H1 (cell line): ENCODE measurements at regions not wholly inside any gene's neighbourhood (a gene's known extent, or its start where the extent isn't known, plus 50 kb on each side); places are given as distances from the start of the nearest gene placed in this dataset.

ENCODE experiments used
- CTCF ChIA-PET: fragments of 300-600 bp; sonication (Branson Sonifier 250); formaldehyde crosslinking; loops from one replicate; lab custom pipeline; 2021; ENCODE audit not compliant: partially characterized antibody; lab: Charles Lee
- POLR2A ChIA-PET: fragments of 300-600 bp; sonication (Branson Sonifier 250); formaldehyde crosslinking; loops from one replicate; lab custom pipeline; 2021; ENCODE audit warnings: inconsistent platforms; ENCODE audit not compliant: partially characterized antibody; lab: Charles Lee
- DNase-seq, 2 experiments: peaks; one replicate each; pipeline versions ENCODE4 v3.0.0 to v3.0.0-alpha.2; 2010 to 2022; ENCODE audit warnings: low spot score in 2 of 2, low read depth in 1 of 2, mixed read lengths in 1 of 2
- FAIRE-seq: peaks from 2 replicates; lab custom pipeline; 2011; peaks lifted over from hg19 to GRCh38; lab: Jason Lieb, UNC
- H2AFZ ChIP-seq: 2 replicates; pipeline ENCODE4 v1.8.1; 2012; ENCODE audit warnings: low read length, inconsistent platforms
- H2AK5ac ChIP-seq: 2 replicates; pipeline ENCODE4 v1.6.1; 2013; ENCODE audit warnings: low read depth, low read length
- H2BK120ac ChIP-seq: replicated peaks from 2 replicates; pipeline ENCODE3; 2013; ENCODE audit warnings: low read depth, low read length, inconsistent platforms
- H2BK12ac ChIP-seq: 2 replicates; pipeline ENCODE4 v1.6.1; 2013; ENCODE audit warnings: low read depth, low read length
- H2BK15ac ChIP-seq: 2 replicates; pipeline ENCODE4 v1.6.1; 2013; ENCODE audit warnings: low read length
- H2BK20ac ChIP-seq: 2 replicates; pipeline ENCODE4 v1.6.1; 2013; ENCODE audit warnings: low read length
- H2BK5ac ChIP-seq: 2 replicates; pipeline ENCODE4 v1.6.1; 2013; ENCODE audit warnings: low read depth, low read length
- H3K14ac ChIP-seq: 2 replicates; pipeline ENCODE4 v1.6.1; 2013; ENCODE audit warnings: inconsistent platforms; ENCODE audit not compliant: insufficient read length
- H3K18ac ChIP-seq: 2 replicates; pipeline ENCODE4 v1.6.1; 2013; ENCODE audit warnings: low read length; ENCODE audit errors: extremely low read depth
- H3K23ac ChIP-seq: 2 replicates; pipeline ENCODE4 v1.6.1; 2013; ENCODE audit warnings: inconsistent platforms; ENCODE audit not compliant: insufficient read length
- H3K23me2 ChIP-seq: 2 replicates; pipeline ENCODE4 v1.6.1; 2013; ENCODE audit warnings: low read depth, low read length
- H3K27ac ChIP-seq: 2 replicates; pipeline ENCODE4 v1.6.1; 2011; ENCODE audit warnings: low read depth, low read length, inconsistent platforms
- H3K27me3 ChIP-seq, 4 experiments: replicated peaks in 1 of 4; 1 replicate in 1 of 4; 2 replicates in 3 of 4; pipeline versions ENCODE4 v1.6.1 to v1.8.1; 2011 to 2013; ENCODE audit warnings: low read length in 3 of 4, mild to moderate bottlenecking in 3 of 4, inconsistent platforms in 2 of 4, mixed read lengths in 2 of 4, moderate library complexity in 1 of 4; ENCODE audit not compliant: control insufficient read depth in 3 of 4, insufficient read depth in 3 of 4; ENCODE audit errors: extremely low read depth in 1 of 4
- H3K36me3 ChIP-seq, 4 experiments: 2 replicates each; pipeline versions ENCODE4 v1.6.1 to v1.8.1; 2011 to 2013; ENCODE audit warnings: mild to moderate bottlenecking in 4 of 4, low read length in 3 of 4, moderate library complexity in 2 of 4, control low read depth in 1 of 4, inconsistent platforms in 1 of 4; ENCODE audit not compliant: insufficient read depth in 4 of 4, control insufficient read depth in 2 of 4
- H3K4ac ChIP-seq: replicated peaks from 2 replicates; pipeline ENCODE3; 2013; ENCODE audit warnings: low read length, low read depth, mixed read lengths, inconsistent platforms; ENCODE audit not compliant: insufficient read length
- H3K4me1 ChIP-seq, 4 experiments: replicated peaks in 1 of 4; 1 replicate in 1 of 4; 2 replicates in 3 of 4; pipeline versions ENCODE4 v1.6.1 to v1.8.1; 2011 to 2013; ENCODE audit warnings: low read length in 3 of 4, inconsistent platforms in 2 of 4, mixed read lengths in 1 of 4; ENCODE audit not compliant: insufficient read depth in 4 of 4, control insufficient read depth in 3 of 4
- H3K4me2 ChIP-seq, 2 experiments: 2 replicates each; pipeline versions ENCODE4 v1.6.1 to v1.8.1; 2011 to 2013; ENCODE audit warnings: low read depth in 2 of 2, low read length in 2 of 2, control low read depth in 1 of 2, inconsistent platforms in 1 of 2, mild to moderate bottlenecking in 1 of 2; ENCODE audit not compliant: insufficient read depth in 1 of 2
- H3K4me3 ChIP-seq, 4 experiments: fragments of 200-600, 300-600 bp in 1 of 4; sonication (generic), shearing (Covaris generic), sonication (Bioruptor Twin) in 1 of 4; 2 replicates each; pipeline versions ENCODE4 v1.5.1 to v1.8.1; 2011 to 2016; ENCODE audit warnings: low read length in 4 of 4, low read depth in 3 of 4, control low read depth in 2 of 4, inconsistent platforms in 2 of 4, mild to moderate bottlenecking in 2 of 4, mixed read lengths in 1 of 4, moderate library complexity in 1 of 4; ENCODE audit not compliant: insufficient read depth in 2 of 4; ENCODE audit errors: extremely low read depth in 1 of 4
- H3K56ac ChIP-seq: replicated peaks from 2 replicates; pipeline ENCODE3; 2013; ENCODE audit warnings: low read depth, mild to moderate bottlenecking, mixed read lengths, low read length, inconsistent platforms; ENCODE audit not compliant: insufficient read length
- H3K79me1 ChIP-seq: 2 replicates; pipeline ENCODE4 v1.6.1; 2013; ENCODE audit warnings: low read depth, low read length, control low read depth
- H3K79me2 ChIP-seq, 2 experiments: 2 replicates each; pipeline versions ENCODE4 v1.6.1 to v1.8.1; 2012 to 2013; ENCODE audit warnings: low read length in 2 of 2, mild to moderate bottlenecking in 2 of 2, inconsistent platforms in 1 of 2; ENCODE audit not compliant: insufficient read depth in 2 of 2, control insufficient read depth in 1 of 2
- H3K9ac ChIP-seq, 4 experiments: replicated peaks in 1 of 4; 1 replicate in 1 of 4; 2 replicates in 3 of 4; pipeline versions ENCODE4 v1.6.1 to v1.8.1; 2011 to 2013; ENCODE audit warnings: low read depth in 3 of 4, low read length in 3 of 4, control low read depth in 2 of 4, mild to moderate bottlenecking in 2 of 4, moderate library complexity in 2 of 4, inconsistent platforms in 1 of 4; ENCODE audit errors: extremely low read depth in 1 of 4
- H3K9me3 ChIP-seq, 2 experiments: 2 replicates each; pipeline versions ENCODE4 v1.6.1 to v1.8.1; 2012 to 2013; ENCODE audit warnings: mild to moderate bottlenecking in 2 of 2, moderate library complexity in 2 of 2, control low read depth in 1 of 2, inconsistent platforms in 1 of 2, low read depth in 1 of 2, low read length in 1 of 2, mixed read lengths in 1 of 2; ENCODE audit not compliant: insufficient read depth in 2 of 2
- H4K20me1 ChIP-seq, 2 experiments: replicated peaks in 1 of 2; 2 replicates each; pipeline versions ENCODE3 to v1.8.1; 2011 to 2013; ENCODE audit warnings: inconsistent platforms in 2 of 2, low read length in 2 of 2, mild to moderate bottlenecking in 1 of 2; ENCODE audit not compliant: insufficient read depth in 2 of 2, control insufficient read depth in 1 of 2
- H4K5ac ChIP-seq: 2 replicates; pipeline ENCODE4 v1.6.1; 2013; ENCODE audit warnings: low read length, low read depth, mixed read lengths, inconsistent platforms; ENCODE audit not compliant: insufficient read length
- H4K8ac ChIP-seq: 2 replicates; pipeline ENCODE4 v1.8.0; 2013; ENCODE audit warnings: mild to moderate bottlenecking, moderate library complexity, low read length, inconsistent platforms; ENCODE audit not compliant: insufficient read depth; ENCODE audit errors: extremely low read depth
- H4K91ac ChIP-seq: replicated peaks from 2 replicates; pipeline ENCODE3; 2013; ENCODE audit warnings: low read length, mixed read lengths, inconsistent platforms; ENCODE audit not compliant: insufficient read length
- ASH2L ChIP-seq: fragments of 200-600, 300-600 bp; sonication (generic); IDR thresholded peaks from one replicate; pipeline ENCODE4 v1.7.1; 2017; ENCODE audit warnings: low read length
- CBX5 ChIP-seq: fragments of 300-800, 300-1000 bp; sonication (generic); IDR thresholded peaks from 2 replicates; pipeline ENCODE4 v1.7.1; 2016; ENCODE audit warnings: antibody characterized with exemption, low read length, low read depth
- YY1 ChIP-seq: IDR thresholded peaks from 2 replicates; pipeline ENCODE4 v1.6.1; 2011; ENCODE audit warnings: low read depth, mild to moderate bottlenecking, low read length
- WGBS, 2 experiments: shearing (Covaris generic) in 1 of 2; methylation state at CpG; one replicate each; pipeline versions ENCODE4 v1.1.6 to v1.1.7; 2013 to 2015; ENCODE audit warnings: low lambda C conversion rate in 2 of 2, mixed read lengths in 2 of 2, inconsistent platforms in 1 of 2, low coverage in 1 of 2, missing lambda C conversion rate in 1 of 2; ENCODE audit not compliant: insufficient replicate concordance in 2 of 2, insufficient coverage in 1 of 2, insufficient read length in 1 of 2; ENCODE audit errors: extremely low coverage in 1 of 2, missing lambda C conversion rate in 1 of 2; 5-methylcytosine and 5-hydroxymethylcytosine counted together

- no peak overlapping the region for H3K23ac ChIP-seq
- H4K5ac ChIP-seq, result no peak overlapping the region
- H3K4me1 ChIP-seq, result 0 out of 7 replicates have a peak, but pooled peaks cover 0 to 2% (median 0%) of the 10 kb centered on the region in 4 experiments
- no peak overlapping the region for H4K91ac ChIP-seq
- no peaks in the 10 kb centered on the region for H3K36me3 ChIP-seq
- no peak for FAIRE-seq
- H3K27ac ChIP-seq, result no peak overlapping the region
- H3K79me2 ChIP-seq, result no peaks in the 10 kb centered on the region
- no peak overlapping the region for H2BK120ac ChIP-seq
- ChIA-PET POLR2A (no interaction called here), CTCF (no interaction called here)
- H4K20me1 ChIP-seq, result no peaks in the 10 kb centered on the region
- no peak overlapping the region for H3K4ac ChIP-seq
- peak; percentile 19 for TF ChIP-seq ASH2L
- TF ChIP-seq CBX5, result no peak
- TF ChIP-seq YY1, result 0 out of 2 replicates have a peak, but pooled peaks have one; percentile 38
- H3K27me3 ChIP-seq, result no peaks in the 10 kb centered on the region
- H3K14ac ChIP-seq, result no peak overlapping the region
- H3K9ac ChIP-seq, result no peak overlapping the region
- H3K9me3 ChIP-seq, result 0 out of 4 replicates have a peak, but pooled peaks cover 0 to 4% of the 10 kb centered on the region in 2 experiments
- peak in 1 of 2 experiments; percentile 21 for DNase-seq
- WGBS, 2 experiments, result 94% methylated on average over 4 of the region's 4 CpGs; no CpG with 5 or more reads in 1 of the 2 experiments
- H3K23me2 ChIP-seq, result no peaks in the 10 kb centered on the region
- no peak overlapping the region for H3K18ac ChIP-seq
- H3K56ac ChIP-seq, result no peak overlapping the region
- no peak overlapping the region for H3K4me3 ChIP-seq
- H3K79me1 ChIP-seq, result no peaks in the 10 kb centered on the region
- H2BK12ac ChIP-seq, result no peak overlapping the region
- no peak overlapping the region for H2BK5ac ChIP-seq
- H3K4me2 ChIP-seq, result peak overlapping the region in 1 of 2 experiments; percentile 2; a peak in 1 of 4 replicates
- peak overlapping the region; percentile 99 for H2AFZ ChIP-seq
- H2AK5ac ChIP-seq, result no peak overlapping the region
- no peak overlapping the region for H2BK20ac ChIP-seq
- H2BK15ac ChIP-seq, result no peak overlapping the region
- no peak overlapping the region for H4K8ac ChIP-seq
These were observed 121.2 kb downstream of the MTERF1 start for GRCh38 chr7:91759205-91759863.
